ENCODE measurements at regions not wholly inside any gene's neighbourhood (a gene's known extent, or its start where the extent isn't known, plus 50 kb on each side); places are given as distances from the start of the nearest gene placed in this dataset.

GRCh38 chr18:22325396-22325795, 92.3 kb downstream of the CTAGE1 start:
- DNase-seq: no peak

- peak; percentile 36 for DNase-seq
Observed at GRCh38 chr18:22324191-22325131, 93.3 kb downstream of the CTAGE1 start.

- no peak for DNase-seq
Observed at GRCh38 chr18:22322243-22322691, 95.4 kb downstream of the CTAGE1 start.

- no peak for DNase-seq
Observed at GRCh38 chr18:22320771-22321170, 96.9 kb downstream of the CTAGE1 start.

- no peak for DNase-seq
Observed at GRCh38 chr18:22320155-22320554, 97.6 kb downstream of the CTAGE1 start.

- no peak for DNase-seq
Observed at GRCh38 chr18:22318745-22319407, 98.8 kb downstream of the CTAGE1 start.

GRCh38 chr18:22314420-22314819, 103.3 kb downstream of the CTAGE1 start:
- DNase-seq: peak; percentile 92

GRCh38 chr18:22314001-22314400, 103.7 kb downstream of the CTAGE1 start:
- peak; percentile 68 for DNase-seq

GRCh38 chr18:22311301-22311700, 106.4 kb downstream of the CTAGE1 start:
- DNase-seq: peak; percentile 72

- DNase-seq: peak; percentile 39
Observed at GRCh38 chr18:22309191-22309590, 108.5 kb downstream of the CTAGE1 start.

- no peak for DNase-seq
Observed at GRCh38 chr18:22307528-22307927, 110.2 kb downstream of the CTAGE1 start.

- no peak for DNase-seq
Observed at GRCh38 chr18:22303927-22304326, 113.8 kb downstream of the CTAGE1 start.

GRCh38 chr18:22302144-22302543, 115.6 kb downstream of the CTAGE1 start:
- no peak for DNase-seq

- no peak for DNase-seq
Observed at GRCh38 chr18:22300665-22301636, 116.8 kb downstream of the CTAGE1 start.

GRCh38 chr18:22297008-22297407, 120.7 kb downstream of the CTAGE1 start:
- no peak for DNase-seq

GRCh38 chr18:22296304-22296703, 121.4 kb downstream of the CTAGE1 start:
- DNase-seq: no peak

- DNase-seq: no peak
Observed at GRCh38 chr18:22293417-22293816, 124.0 kb downstream of the GATA6 start.

GRCh38 chr18:22290004-22290403, 120.6 kb downstream of the GATA6 start:
- no peak for DNase-seq

- DNase-seq: no peak
Observed at GRCh38 chr18:22286585-22286984, 117.2 kb downstream of the GATA6 start.

- DNase-seq: no peak
Observed at GRCh38 chr18:22285361-22286140, 116.2 kb downstream of the GATA6 start.

- no peak for DNase-seq
Observed at GRCh38 chr18:22284581-22285360, 115.4 kb downstream of the GATA6 start.
